ENCODE measurements at regions not wholly inside any gene's neighbourhood (a gene's known extent, or its start where the extent isn't known, plus 50 kb on each side); places are given as distances from the start of the nearest gene placed in this dataset.
A peak's percentile ranks its signal among the peaks of the same experiment; 100 is the strongest.

DNA sequence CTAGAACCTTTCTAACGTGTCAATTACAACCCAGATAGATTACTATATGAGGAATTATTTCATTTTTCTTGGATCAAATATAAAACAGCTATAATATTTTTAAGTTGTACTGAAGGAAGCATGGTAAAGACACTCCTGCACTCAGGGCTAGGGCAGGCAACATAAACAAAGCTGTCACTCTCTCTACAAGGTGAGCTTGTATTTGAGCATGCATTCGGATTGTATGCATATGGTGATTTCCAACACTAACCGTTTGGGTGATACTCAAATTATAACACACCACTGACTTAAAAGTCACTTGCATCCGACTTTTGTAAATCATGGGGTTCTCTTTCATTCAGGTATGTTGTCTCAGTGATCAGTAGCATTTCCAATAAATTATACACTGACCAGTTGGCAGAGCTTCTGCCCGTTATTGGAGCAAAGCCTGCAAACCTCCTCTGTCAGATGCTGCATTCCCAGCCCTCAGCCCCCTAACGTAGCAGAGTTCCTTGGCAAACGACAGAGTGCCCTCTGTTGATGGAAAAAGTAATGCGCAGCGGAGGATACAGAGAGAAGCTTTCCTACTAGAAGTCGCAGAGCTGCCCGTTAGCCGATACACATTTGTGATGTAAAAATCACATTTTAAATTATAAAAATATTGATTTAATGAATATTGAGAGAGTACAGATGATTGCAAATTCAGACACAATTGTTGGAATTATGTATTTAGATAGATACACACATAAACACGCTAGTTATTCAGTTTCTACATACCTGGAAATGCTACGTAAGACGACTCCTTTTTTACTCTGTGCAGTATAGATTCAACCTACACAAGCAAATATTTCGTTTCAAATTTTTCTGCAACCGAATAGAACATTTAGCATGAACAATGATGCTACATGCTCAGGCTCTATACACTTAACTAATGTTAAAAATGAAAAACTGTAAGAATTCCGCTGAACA lies 173.9 kb upstream of the SP4 start:
- DNase-seq (ENCODE audit: extremely low spot score in 2 of 2), result no peak
- intact Hi-C loops (cut with DNase I), result no loop called here
- Histone ChIP-seq H3K9me3 (no peaks in the 10 kb centered on the region), H3K36me3 (no peaks in the 10 kb centered on the region), H3K4me3 (no peak overlapping the region), H3K27ac (no peak overlapping the region), H3K27me3 (no peaks in the 10 kb centered on the region), H3K4me1 (no peaks in the 10 kb centered on the region)
- TF ChIP-seq POLR2AphosphoS5 (IDR thresholded peaks at IDR 0.05; ENCODE audit: insufficient read depth in 1 of 2, low read depth in 1 of 2) (no peak), POLR2A (IDR thresholded peaks at IDR 0.05) (no peak)
- TF ChIP-seq, protein P1, sequence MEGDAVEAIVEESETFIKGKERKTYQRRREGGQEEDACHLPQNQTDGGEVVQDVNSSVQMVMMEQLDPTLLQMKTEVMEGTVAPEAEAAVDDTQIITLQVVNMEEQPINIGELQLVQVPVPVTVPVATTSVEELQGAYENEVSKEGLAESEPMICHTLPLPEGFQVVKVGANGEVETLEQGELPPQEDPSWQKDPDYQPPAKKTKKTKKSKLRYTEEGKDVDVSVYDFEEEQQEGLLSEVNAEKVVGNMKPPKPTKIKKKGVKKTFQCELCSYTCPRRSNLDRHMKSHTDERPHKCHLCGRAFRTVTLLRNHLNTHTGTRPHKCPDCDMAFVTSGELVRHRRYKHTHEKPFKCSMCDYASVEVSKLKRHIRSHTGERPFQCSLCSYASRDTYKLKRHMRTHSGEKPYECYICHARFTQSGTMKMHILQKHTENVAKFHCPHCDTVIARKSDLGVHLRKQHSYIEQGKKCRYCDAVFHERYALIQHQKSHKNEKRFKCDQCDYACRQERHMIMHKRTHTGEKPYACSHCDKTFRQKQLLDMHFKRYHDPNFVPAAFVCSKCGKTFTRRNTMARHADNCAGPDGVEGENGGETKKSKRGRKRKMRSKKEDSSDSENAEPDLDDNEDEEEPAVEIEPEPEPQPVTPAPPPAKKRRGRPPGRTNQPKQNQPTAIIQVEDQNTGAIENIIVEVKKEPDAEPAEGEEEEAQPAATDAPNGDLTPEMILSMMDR (IDR thresholded peaks at IDR 0.05), result no peak

DNA sequence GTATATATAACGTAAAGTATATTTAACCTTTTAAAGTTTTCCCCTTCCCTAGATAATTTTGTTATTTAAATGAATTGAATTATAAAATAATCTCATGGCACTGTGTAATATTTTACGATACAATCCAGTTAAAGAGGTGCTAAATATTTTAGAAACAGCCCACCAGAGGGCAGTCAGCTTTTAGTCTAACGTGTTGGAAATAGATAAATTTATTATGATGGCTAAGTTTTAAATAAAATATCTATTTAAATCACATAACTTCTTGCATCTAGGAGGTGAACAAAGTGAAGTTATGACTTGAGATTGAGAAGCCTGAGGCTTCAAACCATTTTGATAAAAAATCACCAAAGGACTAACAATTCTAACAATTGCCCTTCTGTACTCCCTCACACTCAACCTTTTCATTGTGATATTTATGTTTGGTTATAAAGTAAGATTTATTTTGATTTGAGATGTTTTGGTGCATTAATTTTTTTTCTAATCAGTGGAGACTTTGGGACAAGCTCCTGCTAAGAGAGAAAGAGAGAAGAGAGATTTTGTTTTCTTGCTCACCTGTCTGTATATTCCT lies 171.5 kb upstream of the SP4 start:
- Histone ChIP-seq H3K9me3 (no peaks in the 10 kb centered on the region), H3K36me3 (no peaks in the 10 kb centered on the region), H3K27me3 (no peaks in the 10 kb centered on the region), H3K27ac (no peak overlapping the region), H3K4me1 (no peaks in the 10 kb centered on the region), H3K4me3 (no peak overlapping the region)
- intact Hi-C loops (cut with DNase I), result no loop called here
- no peak for DNase-seq (ENCODE audit: extremely low spot score in 2 of 2)
- TF ChIP-seq POLR2A (IDR thresholded peaks at IDR 0.05), result no peak
- TF ChIP-seq POLR2AphosphoS5 (IDR thresholded peaks at IDR 0.05; ENCODE audit: insufficient read depth in 1 of 2, low read depth in 1 of 2), result no peak
- TF ChIP-seq, protein P1 (IDR thresholded peaks at IDR 0.05), result peak in 2 of 3 experiments; percentile 9 to 33

DNA sequence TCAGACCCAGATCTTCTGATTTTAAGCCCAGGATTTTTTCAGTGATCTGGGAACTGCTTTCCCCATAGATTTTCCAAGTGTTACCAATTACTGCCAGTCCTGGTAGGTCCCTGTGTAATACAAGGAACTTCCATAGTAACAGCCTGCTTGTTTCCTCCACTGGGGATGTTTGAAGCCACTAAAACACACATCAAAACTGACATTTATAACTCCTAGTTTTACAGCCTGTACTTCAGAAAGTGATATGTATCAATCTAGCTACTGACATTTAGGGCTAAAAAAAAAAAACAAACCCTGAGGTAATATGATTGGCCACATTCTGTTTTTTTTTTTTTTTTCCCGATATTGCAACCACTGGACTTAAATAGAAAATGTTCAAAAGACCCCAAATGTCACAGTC lies 166.9 kb upstream of the SP4 start:
- no peaks in the 10 kb centered on the region for H3K27me3 ChIP-seq
- no peak for TF ChIP-seq POLR2AphosphoS5 (IDR thresholded peaks at IDR 0.05; ENCODE audit: insufficient read depth in 1 of 2, low read depth in 1 of 2)
- TF ChIP-seq, protein P1 (IDR thresholded peaks at IDR 0.05), result no peak
- TF ChIP-seq POLR2A (IDR thresholded peaks at IDR 0.05), result no peak
- intact Hi-C loops (cut with DNase I), result no loop called here

DNA sequence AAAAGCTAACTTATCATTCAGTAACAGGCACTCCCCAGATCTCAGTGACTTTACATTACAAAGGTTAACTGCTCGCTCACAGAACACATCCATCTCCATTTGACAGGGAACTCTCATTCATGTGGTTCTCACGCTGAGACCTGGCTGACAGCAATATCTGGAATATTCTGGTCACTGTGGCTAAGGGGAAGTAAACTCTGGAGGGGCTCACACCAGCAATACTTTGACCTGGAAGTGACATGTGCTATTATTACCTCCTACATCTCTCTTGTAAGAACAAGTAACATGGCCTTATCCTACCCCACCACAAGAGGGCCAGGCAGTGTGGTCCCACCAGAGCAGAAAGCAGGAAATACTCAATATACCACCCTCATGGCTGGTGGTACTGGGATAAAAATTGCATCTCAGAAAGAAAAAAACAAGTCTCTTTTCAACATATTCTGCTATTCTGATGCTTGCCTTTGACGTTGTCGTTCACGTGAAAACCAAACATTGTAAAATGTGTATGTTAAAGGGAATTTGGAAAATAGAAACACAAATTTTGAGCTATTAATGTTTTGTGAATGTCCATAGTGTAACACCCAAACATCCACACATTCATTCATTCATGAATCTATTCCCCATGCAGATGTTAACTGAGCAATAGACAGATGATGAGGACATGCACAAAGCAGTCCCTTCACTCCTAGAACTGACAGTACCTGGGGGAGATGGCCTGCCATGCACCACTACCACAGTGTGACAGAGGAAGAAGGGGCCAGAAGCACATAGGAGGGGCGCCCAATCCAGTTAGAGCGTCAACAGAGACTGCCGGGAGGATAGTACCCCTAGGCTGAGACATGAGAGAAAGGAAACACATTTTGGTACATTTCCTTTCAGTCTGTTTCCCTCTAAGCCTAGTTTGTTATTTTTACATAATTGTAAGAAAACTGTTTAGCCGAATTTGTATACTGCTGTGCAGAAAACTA lies 166.0 kb upstream of the SP4 start:
- Histone ChIP-seq H3K9me3 (no peaks in the 10 kb centered on the region), H3K36me3 (no peaks in the 10 kb centered on the region), H3K27ac (no peak overlapping the region), H3K27me3 (no peaks in the 10 kb centered on the region), H3K4me1 (no peaks in the 10 kb centered on the region), H3K4me3 (no peak overlapping the region)
- intact Hi-C loops (cut with DNase I), result no loop called here
- DNase-seq (ENCODE audit: extremely low spot score in 2 of 2), result no peak
- TF ChIP-seq, protein P1 (IDR thresholded peaks at IDR 0.05), result no peak
- no peak for TF ChIP-seq POLR2AphosphoS5 (IDR thresholded peaks at IDR 0.05; ENCODE audit: insufficient read depth in 1 of 2, low read depth in 1 of 2)
- no peak for TF ChIP-seq POLR2A (IDR thresholded peaks at IDR 0.05)

More for the DNA sequence above, 166.9 kb upstream of the SP4 start:
- Histone ChIP-seq H3K4me1 (no peaks in the 10 kb centered on the region), H3K9me3 (no peaks in the 10 kb centered on the region), H3K27ac (no peak overlapping the region), H3K4me3 (no peak overlapping the region), H3K36me3 (no peaks in the 10 kb centered on the region)
- DNase-seq (ENCODE audit: extremely low spot score in 2 of 2), result no peak
